ENCODE measurements at regions not wholly inside any gene's neighbourhood (a gene's known extent, or its start where the extent isn't known, plus 50 kb on each side); places are given as distances from the start of the nearest gene placed in this dataset.

GRCh38 chr4:86529436-86529835 lies 64.7 kb upstream of the PTPN13 start:
- DNase-seq (ENCODE audit: low spot score), result no peak

DNA sequence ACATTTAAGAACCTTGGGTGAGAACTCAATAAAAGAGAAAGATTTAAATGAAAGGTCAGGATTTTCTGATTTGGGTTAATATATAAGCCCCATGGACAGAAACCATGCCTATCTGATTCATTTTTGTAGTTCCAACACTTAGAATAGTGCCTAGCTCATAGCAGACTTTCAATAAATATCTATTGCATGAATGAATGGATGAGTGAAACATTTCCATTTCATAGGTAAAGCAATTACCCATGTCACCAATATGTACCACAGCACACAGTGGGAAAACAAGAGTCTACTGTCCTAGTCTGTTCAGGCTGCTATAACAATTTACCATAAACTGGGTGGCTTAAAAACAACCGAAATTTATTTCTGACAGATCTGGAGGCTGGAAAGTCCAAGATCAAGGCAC lies 63.9 kb upstream of the PTPN13 start:
- no peak for DNase-seq (ENCODE audit: low spot score)

GRCh38 chr4:86531440-86531839 lies 62.7 kb upstream of the PTPN13 start:
- DNase-seq (ENCODE audit: low spot score), result no peak

DNA sequence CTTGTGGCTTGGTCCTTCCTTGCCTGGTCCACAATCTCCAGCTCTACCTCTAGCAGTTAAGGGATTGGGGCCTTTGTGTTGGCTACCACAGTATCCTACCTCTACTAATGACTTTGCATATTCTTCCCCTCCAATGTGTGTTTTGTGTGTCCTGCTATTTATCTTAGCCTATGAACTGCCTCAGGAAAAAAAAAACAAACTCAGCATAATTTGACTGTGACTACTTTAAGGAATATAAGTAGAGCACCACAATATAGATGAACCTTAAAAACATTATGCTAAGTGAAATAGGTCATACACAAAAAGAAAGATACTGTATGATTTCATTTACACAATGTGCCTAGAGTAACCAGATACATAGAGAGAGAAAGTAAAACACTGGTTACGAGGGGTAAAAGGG lies 61.3 kb upstream of the PTPN13 start:
- no peak for DNase-seq (ENCODE audit: low spot score)

- DNase-seq (ENCODE audit: low spot score), result no peak
Observed at GRCh38 chr4:86536151-86536550, 58.0 kb upstream of the PTPN13 start.

DNA sequence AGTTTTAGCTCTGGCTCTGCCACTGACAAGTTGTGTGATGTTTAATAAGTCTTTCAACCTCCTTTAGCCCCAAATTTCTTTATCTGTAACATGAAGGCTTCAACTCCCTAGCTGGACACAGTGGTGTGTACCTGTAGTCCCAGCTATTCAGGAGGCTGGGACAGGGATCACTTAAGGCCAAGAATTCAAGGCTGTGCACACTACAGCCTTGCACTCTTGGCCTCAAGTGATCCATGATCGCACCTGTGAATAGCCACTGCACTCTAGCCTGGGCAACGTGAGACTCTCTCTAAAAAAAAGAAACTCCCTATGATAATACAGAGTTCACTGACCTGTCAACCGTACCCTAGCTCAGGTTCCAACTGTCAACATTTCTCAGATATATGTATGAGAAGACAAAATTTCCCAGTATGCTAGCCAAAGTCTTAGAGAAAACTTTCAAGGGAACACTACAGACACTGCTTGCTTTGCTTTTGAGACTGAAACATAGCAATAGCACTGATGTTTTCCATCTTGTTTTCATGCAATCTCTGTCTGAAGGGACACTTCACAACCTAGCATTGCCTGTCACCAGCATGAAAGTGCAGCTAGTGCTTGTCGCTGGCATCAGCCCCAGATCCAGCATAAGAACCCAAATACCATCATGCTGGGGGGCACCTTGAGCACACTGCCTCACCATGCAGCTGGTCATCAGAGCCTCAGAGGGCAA lies 51.6 kb upstream of the PTPN13 start:
- DNase-seq (ENCODE audit: low spot score), result no peak

DNA sequence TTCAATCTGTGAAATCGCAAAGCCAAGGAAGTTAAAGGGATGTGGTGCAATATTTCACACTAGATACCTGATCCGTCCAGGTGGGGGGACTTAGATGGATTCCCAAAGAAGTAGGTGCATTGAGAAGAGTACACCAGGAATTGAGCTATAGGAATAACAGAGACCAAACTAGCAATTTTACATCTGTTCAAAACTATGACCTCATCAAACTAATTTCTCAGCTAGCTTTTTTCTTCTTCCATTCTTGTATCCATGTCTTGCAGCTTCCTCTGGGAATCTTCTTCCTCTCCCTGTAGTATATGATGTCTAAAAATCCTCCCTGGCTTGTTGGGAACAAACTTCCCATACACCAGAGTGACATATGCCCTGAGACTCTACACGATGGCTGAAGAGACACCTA lies 51.0 kb upstream of the PTPN13 start:
- no peak for DNase-seq (ENCODE audit: low spot score)

DNA sequence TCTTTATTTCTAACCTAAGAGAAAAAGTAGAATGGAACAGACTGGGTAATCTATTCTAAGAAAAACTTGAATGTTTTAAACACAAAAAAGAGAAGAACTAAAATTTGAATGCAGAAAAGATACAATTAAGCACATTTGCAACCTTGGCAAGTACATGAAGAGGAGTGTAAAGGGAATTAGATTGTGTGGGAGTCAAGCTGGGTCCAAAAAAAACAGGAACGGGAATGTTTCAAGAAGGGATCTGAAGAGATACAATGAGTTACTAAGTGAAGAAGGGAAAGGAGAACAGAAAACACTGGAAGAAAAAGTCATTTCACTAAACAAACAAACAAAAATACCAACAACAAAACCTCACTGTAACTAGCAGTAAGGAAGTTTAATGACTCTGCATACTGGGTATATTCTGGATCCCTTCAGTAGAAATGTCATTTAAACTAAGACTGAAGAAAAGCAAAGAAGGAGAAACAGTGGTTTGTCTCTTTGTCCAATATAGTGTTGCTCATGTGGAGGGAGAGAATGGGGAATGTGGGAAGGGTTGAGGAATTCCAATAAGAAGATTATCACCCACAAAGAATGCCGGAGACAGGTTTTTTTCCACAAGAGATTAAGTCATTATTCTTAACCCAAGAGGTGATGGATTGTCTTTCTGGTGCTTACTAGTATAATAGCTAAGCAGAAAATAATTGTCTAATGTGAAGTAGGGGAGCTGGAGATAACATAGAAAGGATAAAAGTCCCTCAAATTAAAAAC lies 50.4 kb upstream of the PTPN13 start:
- DNase-seq (ENCODE audit: low spot score), result no peak

- DNase-seq (ENCODE audit: low spot score), result no peak
Observed at GRCh38 chr4:86544310-86544966, 49.7 kb upstream of the PTPN13 start.
